IMR-90 (cell line): ENCODE measurements at regions not wholly inside any gene's neighbourhood (a gene's known extent, or its start where the extent isn't known, plus 50 kb on each side); places are given as distances from the start of the nearest gene placed in this dataset.

Experiments used
- ATAC-seq: fragments of 200-7000 bp; cut with Tn5 transposase; 2 replicates; pipeline ENCODE4 v1.9.1; 2020; ENCODE audit warnings: low read depth, mild to moderate bottlenecking, moderate library complexity
- BruUV-seq: library from RNA; stranded (reverse); fragments of 400-500 nt; replicated peaks from 2 replicates; lab custom pipeline; 2021; lab: Mats Ljungman, UMichigan
- CTCF ChIA-PET: fragments of 300-600 bp; formaldehyde crosslinking; extraction: SDS; loops from one replicate; lab custom pipeline; 2021; ENCODE audit warnings: antibody characterized with exemption; lab: Yijun Ruan, JAX
- POLR2A ChIA-PET: fragments of 300-600 bp; sonication (Branson Sonifier 250); formaldehyde crosslinking; loops from one replicate; lab custom pipeline; 2022; ENCODE audit warnings: antibody characterized with exemption; ENCODE audit not compliant: unreplicated experiment; lab: Charles Lee
- DNase-seq: peaks from one replicate; pipeline ENCODE4 v3.0.0; 2013
- H2AFZ ChIP-seq: replicated peaks from 2 replicates; pipeline ENCODE3; 2013; ENCODE audit warnings: low read length, mild to moderate bottlenecking; ENCODE audit not compliant: poor library complexity
- H2AK5ac ChIP-seq: 2 replicates; pipeline ENCODE4 v1.6.1; 2013; ENCODE audit warnings: low read depth, low read length, inconsistent platforms
- H2AK9ac ChIP-seq: replicated peaks from 2 replicates; pipeline ENCODE3; 2013; ENCODE audit warnings: mild to moderate bottlenecking, low read depth, low read length, moderate library complexity; ENCODE audit not compliant: poor library complexity
- H2BK120ac ChIP-seq: 2 replicates; pipeline ENCODE4 v1.6.1; 2013; ENCODE audit warnings: low read depth, low read length, inconsistent platforms
- H2BK15ac ChIP-seq: 3 replicates; pipeline ENCODE4 v1.6.1; 2013; ENCODE audit warnings: low read depth, low read length, inconsistent platforms
- H2BK20ac ChIP-seq: 2 replicates; pipeline ENCODE4 v1.6.1; 2013; ENCODE audit warnings: low read depth, mild to moderate bottlenecking, inconsistent platforms, low read length, moderate library complexity
- H2BK5ac ChIP-seq: 2 replicates; pipeline ENCODE4 v1.6.1; 2013; ENCODE audit warnings: mild to moderate bottlenecking, low read depth, low read length, inconsistent platforms; ENCODE audit not compliant: poor library complexity, severe bottlenecking
- H3K14ac ChIP-seq: replicated peaks from 2 replicates; pipeline ENCODE4 v1.6.1; 2013; ENCODE audit warnings: low read depth, low read length, inconsistent platforms
- H3K18ac ChIP-seq: 2 replicates; pipeline ENCODE4 v1.6.1; 2013; ENCODE audit warnings: low read depth, low read length, control low read depth
- H3K23ac ChIP-seq: 2 replicates; pipeline ENCODE4 v1.6.1; 2013; ENCODE audit warnings: low read depth, low read length, inconsistent platforms
- H3K27ac ChIP-seq: 2 replicates; pipeline ENCODE4 v1.5.1; 2013; ENCODE audit warnings: mild to moderate bottlenecking, control low read depth, low read length; ENCODE audit not compliant: insufficient read depth
- H3K27me3 ChIP-seq: 2 replicates; pipeline ENCODE4 v1.6.1; 2013; ENCODE audit warnings: low read length; ENCODE audit not compliant: control insufficient read depth, insufficient read depth
- H3K36me3 ChIP-seq: 2 replicates; pipeline ENCODE4 v1.6.1; 2013; ENCODE audit warnings: low read length, mixed read lengths; ENCODE audit not compliant: control insufficient read depth, insufficient read depth
- H3K4ac ChIP-seq: 2 replicates; pipeline ENCODE4 v1.6.1; 2013; ENCODE audit warnings: low read depth, low read length, inconsistent platforms
- H3K4me1 ChIP-seq: 2 replicates; pipeline ENCODE4 v1.6.1; 2013; ENCODE audit warnings: low read length, mixed read lengths; ENCODE audit not compliant: control insufficient read depth, insufficient read depth
- H3K4me2 ChIP-seq: 2 replicates; pipeline ENCODE4 v1.6.1; 2013; ENCODE audit warnings: low read depth, mild to moderate bottlenecking, control low read depth, low read length, moderate library complexity
- H3K4me3 ChIP-seq: 2 replicates; pipeline ENCODE4 v1.5.1; 2013; ENCODE audit warnings: low read depth, mild to moderate bottlenecking, control low read depth, low read length, moderate library complexity; ENCODE audit not compliant: insufficient read depth
- H3K56ac ChIP-seq: 2 replicates; pipeline ENCODE4 v1.6.1; 2013; ENCODE audit warnings: low read length, inconsistent platforms; ENCODE audit not compliant: insufficient read depth; ENCODE audit errors: extremely low read depth
- H3K79me1 ChIP-seq, 2 experiments: 2 replicates each; pipeline ENCODE4 v1.6.1; 2013; ENCODE audit warnings: low read length in 2 of 2, inconsistent platforms in 1 of 2, low read depth in 1 of 2
- H3K9ac ChIP-seq: 2 replicates; pipeline ENCODE4 v1.6.1; 2013; ENCODE audit warnings: low read depth, low read length, control low read depth
- H3K9me1 ChIP-seq: 2 replicates; pipeline ENCODE4 v1.6.1; 2013; ENCODE audit warnings: low read length, inconsistent platforms; ENCODE audit not compliant: insufficient read depth
- H3K9me3 ChIP-seq: 2 replicates; pipeline ENCODE4 v1.6.1; 2013; ENCODE audit warnings: low read length; ENCODE audit not compliant: control insufficient read depth, insufficient read depth
- H4K20me1 ChIP-seq: 2 replicates; pipeline ENCODE4 v1.6.1; 2013; ENCODE audit warnings: low read length, inconsistent platforms; ENCODE audit not compliant: insufficient read depth
- H4K5ac ChIP-seq: 2 replicates; pipeline ENCODE4 v1.6.1; 2013; ENCODE audit warnings: mild to moderate bottlenecking, low read depth, low read length, control low read depth
- H4K8ac ChIP-seq, 2 experiments: 2 replicates each; pipeline ENCODE4 v1.6.1; 2013; ENCODE audit warnings: low read depth in 2 of 2, low read length in 2 of 2, control low read depth in 1 of 2, inconsistent platforms in 1 of 2
- H4K91ac ChIP-seq: 2 replicates; pipeline ENCODE4 v1.6.1; 2013; ENCODE audit warnings: low read depth, low read length, inconsistent platforms; ENCODE audit not compliant: insufficient read depth
- MAFK ChIP-seq: IDR thresholded peaks from 2 replicates; pipeline ENCODE4 v1.6.1; 2012; ENCODE audit warnings: low read depth, low read length, improper control_type of control experiment
- WGBS, 2 experiments: methylation state at CpG; one replicate each; pipeline versions ENCODE4 v1.1.5 to v1.1.7; 2013; ENCODE audit warnings: missing lambda C conversion rate in 2 of 2; ENCODE audit not compliant: insufficient read length in 1 of 2; ENCODE audit errors: extremely low coverage in 2 of 2; 5-methylcytosine and 5-hydroxymethylcytosine counted together
- dilution Hi-C: fragments of 300-500 bp; cut with HindIII; formaldehyde crosslinking; loops from one replicate; pipeline ENCODE4 v1.14.3; 2018; ENCODE audit warnings: low sequenced_read_pairs; ENCODE audit not compliant: unreplicated experiment
- in situ Hi-C: fragments of 300-500 bp; cut with MboI; formaldehyde crosslinking; loops from 3 replicates; pipeline ENCODE4 v1.14.3; 2019; ENCODE audit warnings: low sequenced_read_pairs, inconsistent platforms, mixed read lengths
- intact Hi-C: fragments of 100-400 bp; cut with micrococcal nuclease; formaldehyde crosslinking; loops from 2 replicates; pipeline ENCODE4 v1.10.0; 2022

DNA sequence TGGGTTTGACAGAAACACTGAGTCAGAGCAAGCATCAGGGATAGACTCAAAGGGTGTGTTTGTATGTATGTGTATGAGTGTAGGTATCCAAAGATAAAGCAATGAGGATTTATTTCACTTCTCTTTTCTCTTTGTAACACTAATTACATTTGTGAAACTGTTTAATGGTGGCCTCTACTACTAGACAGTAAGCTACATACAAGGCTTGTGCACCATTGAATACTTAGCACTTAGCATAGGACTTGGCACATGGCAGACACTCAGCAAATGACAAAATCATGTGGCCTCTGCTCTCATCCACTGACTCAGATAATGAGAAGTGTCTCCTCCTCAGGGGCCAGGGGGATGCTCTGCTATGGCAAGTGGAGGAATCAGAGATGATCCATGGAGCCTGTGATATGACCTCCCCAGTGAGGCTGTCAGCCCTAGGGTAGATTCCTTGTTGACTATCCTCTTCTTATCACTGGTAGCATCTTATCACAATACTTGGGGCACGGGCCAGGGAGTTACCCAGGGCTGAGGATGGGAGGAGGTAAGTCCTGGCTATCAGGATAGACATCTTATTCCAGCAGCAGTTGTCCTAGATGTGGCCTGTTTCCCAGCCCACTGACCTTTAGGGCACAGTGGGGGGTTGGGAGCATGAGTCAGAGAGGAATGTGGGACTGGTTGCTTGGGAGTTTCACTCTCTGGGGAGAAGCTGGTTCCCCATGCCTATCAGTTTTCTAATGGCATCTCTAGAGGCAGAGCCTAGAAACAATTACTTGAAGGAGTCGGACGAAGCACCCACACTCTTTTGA lies 71.2 kb upstream of the HOXC13 start:
- intact Hi-C loops = no loop called here
- dilution Hi-C loops = no loop called here
- Histone ChIP-seq H3K4me3 (no peak overlapping the region), H3K9ac (no peak overlapping the region), H3K79me1 (no peaks in the 10 kb centered on the region), H3K36me3 (no peaks in the 10 kb centered on the region), H2BK20ac (no peak overlapping the region), H3K56ac (no peak overlapping the region), H3K23ac (no peak overlapping the region), H3K9me3 (no peaks in the 10 kb centered on the region), H2BK120ac (no peak overlapping the region), H4K20me1 (no peaks in the 10 kb centered on the region), H3K4me2 (no peak overlapping the region), H4K91ac (no peak overlapping the region), H3K4me1 (no peaks in the 10 kb centered on the region), H3K14ac (no peak overlapping the region), H3K18ac (no peak overlapping the region), H4K8ac (no peak overlapping the region), H2AK9ac (no peak overlapping the region), H3K27ac (no peak overlapping the region), H2AK5ac (no peak overlapping the region), H2BK15ac (no peak overlapping the region), H2BK5ac (no peak overlapping the region), H3K4ac (no peak overlapping the region), H4K5ac (no peak overlapping the region), H3K27me3 (peaks cover 4% of the 10 kb centered on the region), H2AFZ (no peak overlapping the region), H3K9me1 (no peaks in the 10 kb centered on the region)
- DNase-seq = no peak
- in situ Hi-C loops = no loop called here
- no peak for ATAC-seq
- no TSS peak for BruUV-seq
- WGBS, 2 experiments = 0% methylated on average over 2 of the region's 3 CpGs; no CpG with 5 or more reads in 1 of the 2 experiments
- CTCF ChIA-PET = no interaction called here
- POLR2A ChIA-PET = no interaction called here
- TF ChIP-seq MAFK = no peak
